Endothelial cell of umbilical vein (primary cell): ENCODE measurements at regions not wholly inside any gene's neighbourhood (a gene's known extent, or its start where the extent isn't known, plus 50 kb on each side); places are given as distances from the start of the nearest gene placed in this dataset.

ENCODE experiments used
- BruUV-seq: library from RNA; stranded (reverse); fragments of 400-500 nt; replicated peaks from 2 replicates; lab custom pipeline; 2021; lab: Mats Ljungman, UMichigan
- CTCF ChIA-PET: fragments of 300-600, 350-600 bp; sonication (Branson Sonifier 250); formaldehyde crosslinking; loops from one replicate; lab custom pipeline; 2021; ENCODE audit warnings: antibody characterized with exemption, inconsistent platforms; lab: Charles Lee
- POLR2A ChIA-PET: fragments of 300-600, 350-600 bp; sonication (Branson Sonifier 250); formaldehyde crosslinking; loops from one replicate; lab custom pipeline; 2021; ENCODE audit warnings: antibody characterized with exemption, inconsistent platforms; lab: Charles Lee
- DNase-seq: peaks from one replicate; pipeline ENCODE4 v3.0.0-alpha.2; 2011; ENCODE audit warnings: low read depth, low spot score
- FAIRE-seq: peaks from 2 replicates; lab custom pipeline; 2011; peaks lifted over from hg19 to GRCh38; lab: Jason Lieb, UNC
- H2AFZ ChIP-seq: 2 replicates; pipeline ENCODE4 v1.6.0; 2012; ENCODE audit warnings: low read depth, low read length, control low read depth, inconsistent platforms
- H3K27ac ChIP-seq: 2 replicates; pipeline ENCODE4 v1.5.1; 2011; ENCODE audit warnings: low read depth, mild to moderate bottlenecking, control low read depth, low read length, moderate library complexity; ENCODE audit not compliant: insufficient read depth
- H3K27me3 ChIP-seq, 2 experiments: 2 replicates each; pipeline versions ENCODE4 v1.6.0 to v1.6.1; 2011; ENCODE audit warnings: low read length in 2 of 2, mixed read lengths in 1 of 2; ENCODE audit not compliant: control insufficient read depth in 2 of 2, insufficient read depth in 2 of 2
- H3K36me3 ChIP-seq, 2 experiments: 2 replicates in 1 of 2; 3 replicates in 1 of 2; pipeline ENCODE4 v1.5.1; 2011; ENCODE audit warnings: low read length in 2 of 2, mild to moderate bottlenecking in 1 of 2, moderate library complexity in 1 of 2; ENCODE audit not compliant: control insufficient read depth in 2 of 2, insufficient read depth in 2 of 2; ENCODE audit errors: extremely low read depth in 1 of 2
- H3K4me1 ChIP-seq: 3 replicates; pipeline ENCODE4 v1.5.1; 2011; ENCODE audit warnings: mild to moderate bottlenecking, low read length; ENCODE audit not compliant: control insufficient read depth, insufficient read depth; ENCODE audit errors: extremely low read depth
- H3K4me2 ChIP-seq: 2 replicates; pipeline ENCODE4 v1.6.1; 2011; ENCODE audit warnings: low read length, control low read depth, mixed read lengths; ENCODE audit not compliant: insufficient read depth
- H3K4me3 ChIP-seq, 3 experiments: fragments of 200-600 bp in 1 of 3; sonication (generic), shearing (Covaris generic) in 1 of 3; replicated peaks in 1 of 3; 2 replicates each; pipeline ENCODE4 v1.5.1; 2011 to 2016; ENCODE audit warnings: control low read depth in 3 of 3, low read length in 3 of 3, mild to moderate bottlenecking in 2 of 3, inconsistent platforms in 1 of 3, low read depth in 1 of 3, moderate library complexity in 1 of 3; ENCODE audit not compliant: insufficient read depth in 1 of 3
- H3K79me2 ChIP-seq: 2 replicates; pipeline ENCODE4 v1.6.0; 2012; ENCODE audit warnings: low read length, inconsistent platforms; ENCODE audit not compliant: control insufficient read depth, insufficient read depth
- H3K9ac ChIP-seq: replicated peaks from 2 replicates; pipeline ENCODE3; 2011; ENCODE audit warnings: low read length, control low read depth; ENCODE audit not compliant: insufficient read depth; ENCODE audit errors: extremely low read depth
- H3K9me1 ChIP-seq: replicated peaks from 3 replicates; pipeline ENCODE4 v1.6.0; 2011; ENCODE audit warnings: mild to moderate bottlenecking, low read length; ENCODE audit not compliant: control insufficient read depth, insufficient read depth; ENCODE audit errors: extremely low read depth
- H3K9me3 ChIP-seq: replicated peaks from 2 replicates; pipeline ENCODE4 v1.5.1; 2012; ENCODE audit warnings: low read length, inconsistent platforms; ENCODE audit not compliant: control insufficient read depth, insufficient read depth
- H4K20me1 ChIP-seq: replicated peaks from 2 replicates; pipeline ENCODE3; 2011; ENCODE audit warnings: mild to moderate bottlenecking, low read length; ENCODE audit not compliant: control insufficient read depth, insufficient read depth; ENCODE audit errors: extremely low read depth
- FOS ChIP-seq: IDR thresholded peaks from 2 replicates; pipeline ENCODE4 v1.6.1; 2011; ENCODE audit warnings: mild to moderate bottlenecking, low read length, moderate library complexity, borderline replicate concordance; ENCODE audit not compliant: insufficient read depth
- GATA2 ChIP-seq: IDR thresholded peaks from 2 replicates; pipeline ENCODE4 v1.7.0; 2011; ENCODE audit warnings: low read depth, mild to moderate bottlenecking, moderate library complexity, mixed read lengths, low read length; ENCODE audit not compliant: insufficient read length, insufficient read depth
- JUN ChIP-seq: IDR thresholded peaks from 2 replicates; pipeline ENCODE4 v1.6.1; 2011; ENCODE audit warnings: borderline replicate concordance, low read depth; ENCODE audit not compliant: insufficient read length, insufficient read depth
- POLR2AphosphoS5 ChIP-seq: IDR thresholded peaks from 2 replicates; pipeline ENCODE4 v1.6.1; 2012; ENCODE audit warnings: low read depth, mild to moderate bottlenecking, control low read depth, low read length, moderate library complexity; ENCODE audit not compliant: insufficient read depth
- dilution Hi-C: fragments of 300-500 bp; cut with MboI; formaldehyde crosslinking; loops from one replicate; pipeline ENCODE4 v1.15.0; 2019; ENCODE audit warnings: low sequenced_read_pairs; ENCODE audit not compliant: extremely low pct_ligation_motif_present
- intact Hi-C: fragments of 100-400 bp; cut with micrococcal nuclease; formaldehyde crosslinking; loops from one replicate; pipeline ENCODE4 v1.10.0; 2022
- TF ChIP-seq, protein P1 (sequence below), 2 donors: IDR thresholded peaks; 1 replicate in 1 of 2; 2 replicates in 1 of 2; pipeline ENCODE4 v1.5.1; 2011; ENCODE audit warnings: low read length in 2 of 2, mild to moderate bottlenecking in 2 of 2, moderate library complexity in 2 of 2, control low read depth in 1 of 2, inconsistent platforms in 1 of 2, low read depth in 1 of 2; ENCODE audit not compliant: insufficient read depth in 1 of 2; ENCODE audit errors: extremely low read depth in 1 of 2
- TF ChIP-seq, protein P2 (sequence below): IDR thresholded peaks from 2 replicates; pipeline ENCODE4 v1.6.1; 2011; ENCODE audit not compliant: insufficient read depth, insufficient read length

DNA sequence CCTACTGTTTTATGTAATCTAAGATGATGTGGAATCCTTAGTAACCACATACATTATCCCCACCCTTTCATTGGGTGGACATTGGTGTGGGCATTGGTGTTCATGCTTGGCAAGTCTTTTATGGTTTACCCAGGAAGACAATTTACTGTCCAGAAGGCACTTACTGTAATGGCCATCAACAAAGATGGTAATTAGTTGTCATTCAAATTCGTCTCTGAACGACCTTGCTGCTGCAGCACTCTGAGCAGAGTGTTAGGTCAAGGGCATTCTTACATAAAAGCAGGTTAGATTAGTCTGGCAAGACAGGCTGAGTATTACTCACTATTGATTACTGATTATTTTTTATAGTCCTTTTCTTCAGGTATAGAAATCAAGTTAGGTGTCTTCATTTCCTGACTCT lies 447.9 kb downstream of the XIRP2 start:
- TF ChIP-seq, protein P1, sequence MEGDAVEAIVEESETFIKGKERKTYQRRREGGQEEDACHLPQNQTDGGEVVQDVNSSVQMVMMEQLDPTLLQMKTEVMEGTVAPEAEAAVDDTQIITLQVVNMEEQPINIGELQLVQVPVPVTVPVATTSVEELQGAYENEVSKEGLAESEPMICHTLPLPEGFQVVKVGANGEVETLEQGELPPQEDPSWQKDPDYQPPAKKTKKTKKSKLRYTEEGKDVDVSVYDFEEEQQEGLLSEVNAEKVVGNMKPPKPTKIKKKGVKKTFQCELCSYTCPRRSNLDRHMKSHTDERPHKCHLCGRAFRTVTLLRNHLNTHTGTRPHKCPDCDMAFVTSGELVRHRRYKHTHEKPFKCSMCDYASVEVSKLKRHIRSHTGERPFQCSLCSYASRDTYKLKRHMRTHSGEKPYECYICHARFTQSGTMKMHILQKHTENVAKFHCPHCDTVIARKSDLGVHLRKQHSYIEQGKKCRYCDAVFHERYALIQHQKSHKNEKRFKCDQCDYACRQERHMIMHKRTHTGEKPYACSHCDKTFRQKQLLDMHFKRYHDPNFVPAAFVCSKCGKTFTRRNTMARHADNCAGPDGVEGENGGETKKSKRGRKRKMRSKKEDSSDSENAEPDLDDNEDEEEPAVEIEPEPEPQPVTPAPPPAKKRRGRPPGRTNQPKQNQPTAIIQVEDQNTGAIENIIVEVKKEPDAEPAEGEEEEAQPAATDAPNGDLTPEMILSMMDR (IDR thresholded peaks at IDR 0.05; ENCODE audit: extremely low read depth in 1 of 2, insufficient read depth in 1 of 2, low read depth in 1 of 2, low read length in 2 of 2), result no peak
- no peak for TF ChIP-seq POLR2AphosphoS5
- no peak for TF ChIP-seq JUN
- no peak for TF ChIP-seq GATA2
- no peak for TF ChIP-seq FOS
- POLR2A ChIA-PET, result no interaction called here
- Histone ChIP-seq H2AFZ (no peak overlapping the region), H3K79me2 (no peaks in the 10 kb centered on the region), H4K20me1 (no peaks in the 10 kb centered on the region), H3K36me3 (no peaks in the 10 kb centered on the region), H3K27ac (no peak overlapping the region), H3K9me3 (no peaks in the 10 kb centered on the region), H3K9ac (no peak overlapping the region), H3K4me1 (no peaks in the 10 kb centered on the region), H3K9me1 (no peaks in the 10 kb centered on the region), H3K27me3 (no peaks in the 10 kb centered on the region), H3K4me3 (no peak overlapping the region), H3K4me2 (no peak overlapping the region)
- dilution Hi-C loops, result no loop called here
- intact Hi-C loops, result no loop called here
- BruUV-seq, result no TSS peak
- CTCF ChIA-PET, result no interaction called here
- DNase-seq (no peak), FAIRE-seq (no peak)

DNA sequence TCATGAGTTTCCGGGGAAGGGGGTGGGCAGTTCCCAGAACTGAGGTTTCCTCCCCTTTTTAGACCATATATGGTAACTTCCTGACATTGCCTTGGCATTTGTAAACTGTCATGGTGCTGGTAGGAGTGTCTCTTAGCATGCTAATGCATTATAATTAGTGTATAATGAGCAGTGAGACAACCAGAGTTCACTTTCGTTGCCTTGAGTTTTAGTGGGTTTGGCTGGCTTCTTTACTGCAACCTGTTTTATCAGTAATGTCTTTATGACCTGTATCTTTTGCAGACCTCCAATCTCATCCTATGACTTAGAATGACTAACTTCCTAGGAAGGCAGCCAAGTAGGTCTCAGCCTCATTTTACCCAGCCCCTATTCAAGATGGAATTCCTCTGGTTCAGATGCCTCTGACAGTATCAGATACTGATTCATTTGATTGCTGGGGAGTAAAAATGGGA lies 447.3 kb downstream of the XIRP2 start:
- DNase-seq, result peak; percentile 59
- no peak overlapping the region for H2AFZ ChIP-seq
- TF ChIP-seq, protein P1 (IDR thresholded peaks at IDR 0.05; ENCODE audit: extremely low read depth in 1 of 2, insufficient read depth in 1 of 2, low read depth in 1 of 2, low read length in 2 of 2), result no peak
- TF ChIP-seq JUN (peak; percentile 9), FOS (peak; percentile 80), GATA2 (peak; percentile 81), POLR2AphosphoS5 (no peak)
- TF ChIP-seq, protein P2, sequence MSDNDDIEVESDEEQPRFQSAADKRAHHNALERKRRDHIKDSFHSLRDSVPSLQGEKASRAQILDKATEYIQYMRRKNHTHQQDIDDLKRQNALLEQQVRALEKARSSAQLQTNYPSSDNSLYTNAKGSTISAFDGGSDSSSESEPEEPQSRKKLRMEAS, result no peak
- dilution Hi-C loops, result no loop called here
- no peaks in the 10 kb centered on the region for H3K36me3 ChIP-seq
- no peaks in the 10 kb centered on the region for H3K9me1 ChIP-seq
- no peaks in the 10 kb centered on the region for H3K9me3 ChIP-seq
- CTCF ChIA-PET, result no interaction called here
- no peak overlapping the region for H3K4me3 ChIP-seq
- no peak overlapping the region for H3K4me2 ChIP-seq
- POLR2A ChIA-PET, result no interaction called here
- H3K4me1 ChIP-seq, result no peaks in the 10 kb centered on the region
- H4K20me1 ChIP-seq, result no peaks in the 10 kb centered on the region
- no peak overlapping the region for H3K9ac ChIP-seq
- H3K27ac ChIP-seq, result no peak overlapping the region
- intact Hi-C loops, result no loop called here
- H3K79me2 ChIP-seq, result no peaks in the 10 kb centered on the region
- no peaks in the 10 kb centered on the region for H3K27me3 ChIP-seq
- BruUV-seq, result no TSS peak
- peak; percentile 8 for FAIRE-seq
